SK-N-SH (cell line): ENCODE measurements at regions not wholly inside any gene's neighbourhood (a gene's known extent, or its start where the extent isn't known, plus 50 kb on each side); places are given as distances from the start of the nearest gene placed in this dataset.

Experiments
- CTCF ChIA-PET: fragments of 300-600, 350-600 bp; formaldehyde crosslinking; extraction: SDS; loops from one replicate; lab custom pipeline; 2021; lab: Yijun Ruan, JAX
- POLR2A ChIA-PET: fragments of 350-600 bp; sonication (Branson Sonifier 250); formaldehyde crosslinking; extraction: SDS; loops from one replicate; lab custom pipeline; 2020; ENCODE audit warnings: antibody characterized with exemption, inconsistent platforms; lab: Yijun Ruan, JAX
- DNase-seq: peaks from one replicate; pipeline ENCODE4 v3.0.0; 2012
- H2AFZ ChIP-seq: fragments of 200-600 bp; sonication (generic); 2 replicates; pipeline ENCODE4 v1.8.1; 2016; ENCODE audit warnings: antibody characterized with exemption, mild to moderate bottlenecking, low read depth
- H3F3A ChIP-seq: fragments of 200-600 bp; sonication (generic); replicated peaks from 2 replicates; pipeline ENCODE3; 2016; ENCODE audit warnings: antibody characterized with exemption, mild to moderate bottlenecking; ENCODE audit not compliant: insufficient read depth
- H3K27ac ChIP-seq, 2 experiments: fragments of 200-500 bp in 1 of 2; fragments of 200-600 bp in 1 of 2; sonication (Bioruptor generic) in 1 of 2; sonication (generic), shearing (Covaris generic) in 1 of 2; 2 replicates each; pipeline versions ENCODE4 v1.5.1 to v1.6.1; 2014 to 2016; ENCODE audit warnings: low read depth in 2 of 2, inconsistent platforms in 1 of 2, low read length in 1 of 2, mild to moderate bottlenecking in 1 of 2, mixed read lengths in 1 of 2
- H3K27me3 ChIP-seq: fragments of 200-600 bp; sonication (generic), shearing (Covaris generic); 2 replicates; pipeline ENCODE4 v1.6.1; 2016; ENCODE audit warnings: mixed run types; ENCODE audit not compliant: insufficient read depth
- H3K36me3 ChIP-seq, 2 experiments: fragments of 200-500 bp in 1 of 2; fragments of 200-600 bp in 1 of 2; sonication (Bioruptor generic) in 1 of 2; sonication (generic) in 1 of 2; replicated peaks in 1 of 2; 2 replicates each; pipeline versions ENCODE3 to v1.5.1; 2014 to 2016; ENCODE audit warnings: low read length in 1 of 2, mild to moderate bottlenecking in 1 of 2; ENCODE audit not compliant: insufficient read depth in 2 of 2, control insufficient read depth in 1 of 2
- H3K4me1 ChIP-seq, 2 experiments: fragments of 200-500 bp in 1 of 2; fragments of 200-600 bp in 1 of 2; sonication (Bioruptor generic) in 1 of 2; sonication (generic), shearing (Covaris generic) in 1 of 2; 2 replicates each; pipeline versions ENCODE4 v1.5.1 to v1.6.1; 2014 to 2016; ENCODE audit warnings: low read depth in 1 of 2, low read length in 1 of 2, mixed run types in 1 of 2; ENCODE audit not compliant: insufficient read depth in 2 of 2, control insufficient read depth in 1 of 2
- H3K4me2 ChIP-seq: fragments of 200-600 bp; sonication (generic), shearing (Covaris generic); 2 replicates; pipeline ENCODE4 v1.6.1; 2017; ENCODE audit warnings: mixed run types
- H3K4me3 ChIP-seq, 2 experiments: fragments of 200-500 bp in 1 of 2; fragments of 200-600 bp in 1 of 2; sonication (Bioruptor generic) in 1 of 2; sonication (generic), shearing (Covaris generic) in 1 of 2; 2 replicates each; pipeline versions ENCODE4 v1.5.1 to v1.8.1; 2014 to 2016; ENCODE audit warnings: low read depth in 2 of 2, inconsistent platforms in 1 of 2, low read length in 1 of 2, mild to moderate bottlenecking in 1 of 2, mixed read lengths in 1 of 2, moderate library complexity in 1 of 2
- H3K79me2 ChIP-seq: fragments of 200-600 bp; sonication (generic); 2 replicates; pipeline ENCODE4 v1.8.1; 2017; ENCODE audit warnings: mild to moderate bottlenecking; ENCODE audit not compliant: insufficient read depth
- H3K9ac ChIP-seq: fragments of 200-600 bp; sonication (generic); 2 replicates; pipeline ENCODE4 v1.6.1; 2017; ENCODE audit warnings: mixed run types
- H3K9me2 ChIP-seq: fragments of 200-600 bp; sonication (generic); 2 replicates; pipeline ENCODE4 v1.6.1; 2017; ENCODE audit warnings: mixed run types
- H3K9me3 ChIP-seq: fragments of 200-600 bp; sonication (generic); 2 replicates; pipeline ENCODE4 v1.6.1; 2017; ENCODE audit warnings: mixed run types, mild to moderate bottlenecking, moderate library complexity
- H4K20me1 ChIP-seq: fragments of 200-600 bp; sonication (generic); 2 replicates; pipeline ENCODE4 v1.6.1; 2017; ENCODE audit warnings: mild to moderate bottlenecking, mixed run types; ENCODE audit not compliant: insufficient read depth
- CHD2 ChIP-seq: fragments of 150-350 bp; IDR thresholded peaks from 2 replicates; pipeline ENCODE4 v1.6.1; 2018; ENCODE audit warnings: low read length; ENCODE audit not compliant: partially characterized antibody
- ELF1 ChIP-seq: IDR thresholded peaks from 2 replicates; pipeline ENCODE4 v1.4.0; 2012
- FOSL2 ChIP-seq: IDR thresholded peaks from 2 replicates; pipeline ENCODE4 v1.4.0; 2012; ENCODE audit warnings: low read depth, mild to moderate bottlenecking, moderate library complexity, borderline replicate concordance
- FOXJ3 ChIP-seq: sonication (generic); formaldehyde crosslinking; IDR thresholded peaks from 2 replicates; pipeline ENCODE4 v1.5.1; 2020; ENCODE audit warnings: mild to moderate bottlenecking, missing genetic modification reagents
- GABPA ChIP-seq: IDR thresholded peaks from 2 replicates; pipeline ENCODE4 v1.4.0; 2012; ENCODE audit warnings: low read depth, mild to moderate bottlenecking
- IRF3 ChIP-seq: fragments of 150-350 bp; IDR thresholded peaks from 2 replicates; pipeline ENCODE4 v1.6.1; 2016; ENCODE audit warnings: mild to moderate bottlenecking, low read depth, low read length
- JUND ChIP-seq: IDR thresholded peaks from 2 replicates; pipeline ENCODE4 v1.4.0; 2012
- MAX ChIP-seq: IDR thresholded peaks from 2 replicates; pipeline ENCODE4 v1.4.0; 2012; ENCODE audit warnings: low read depth
- MXI1 ChIP-seq: IDR thresholded peaks from 2 replicates; pipeline ENCODE4 v1.6.1; 2012; ENCODE audit warnings: mild to moderate bottlenecking, low read depth, low read length, improper control_type of control experiment
- POLR2AphosphoS5 ChIP-seq: IDR thresholded peaks from 2 replicates; pipeline ENCODE4 v1.6.1; 2012; ENCODE audit warnings: low read depth, low read length
- RXRA ChIP-seq: IDR thresholded peaks from 2 replicates; pipeline ENCODE4 v1.4.0; 2012; ENCODE audit warnings: low read depth, mild to moderate bottlenecking, borderline replicate concordance
- TAF1 ChIP-seq: IDR thresholded peaks from 2 replicates; pipeline ENCODE4 v1.6.1; 2012; ENCODE audit warnings: low read depth, mild to moderate bottlenecking, low read length, moderate library complexity, borderline replicate concordance
- TCF12 ChIP-seq: IDR thresholded peaks from 2 replicates; pipeline ENCODE4 v1.4.0; 2012
- TEAD4 ChIP-seq: IDR thresholded peaks from 2 replicates; pipeline ENCODE4 v1.4.0; 2012; ENCODE audit warnings: mild to moderate bottlenecking, borderline replicate concordance; ENCODE audit not compliant: insufficient read depth
- USF2 ChIP-seq: fragments of 150-350 bp; IDR thresholded peaks from 2 replicates; pipeline ENCODE4 v1.6.1; 2017; ENCODE audit warnings: antibody characterized with exemption, low read length, low read depth, borderline replicate concordance
- WGBS: methylation state at CpG from one replicate; pipeline ENCODE4 v1.1.6; 2017; ENCODE audit warnings: low lambda C conversion rate; 5-methylcytosine and 5-hydroxymethylcytosine counted together

- H3K9me2 ChIP-seq, result no peaks in the 10 kb centered on the region
- no peak overlapping the region for H2AFZ ChIP-seq
- H3K4me2 ChIP-seq, result no peak overlapping the region
- no peaks in the 10 kb centered on the region for H3K9me3 ChIP-seq
- H3K27me3 ChIP-seq, result no peaks in the 10 kb centered on the region
- H3K9ac ChIP-seq, result no peak overlapping the region
- H3K36me3 ChIP-seq, result no peaks in the 10 kb centered on the region
- POLR2A ChIA-PET, result no interaction called here
- no peaks in the 10 kb centered on the region for H3K4me1 ChIP-seq
- TF ChIP-seq GABPA (no peak), TEAD4 (no peak), FOSL2 (no peak), IRF3 (no peak), FOXJ3 (CRISPR knock-in tag) (no peak), MAX (no peak), MXI1 (no peak), RXRA (no peak), USF2 (no peak), POLR2AphosphoS5 (no peak), TCF12 (no peak), JUND (no peak), TAF1 (no peak), CHD2 (no peak), ELF1 (no peak)
- no peaks in the 10 kb centered on the region for H3F3A ChIP-seq
- H3K27ac ChIP-seq, result no peak overlapping the region
- 75% methylated on average over 4 of the region's 4 CpGs for WGBS
- H3K79me2 ChIP-seq, result no peaks in the 10 kb centered on the region
- H3K4me3 ChIP-seq, result no peak overlapping the region
- DNase-seq, result no peak
- no peaks in the 10 kb centered on the region for H4K20me1 ChIP-seq
- CTCF ChIA-PET, result interaction anchor here (1.2 kb wide), 1 partner anchor 10 kb away, joined by 3 read pairs; no protein-coding TSS in a partner anchor
Observed at GRCh38 chr5:6115852-6116251, 262.5 kb downstream of the MED10 start.

- POLR2A ChIA-PET, result no interaction called here
Observed at GRCh38 chr5:6112538-6112937, 265.8 kb downstream of the MED10 start.

More at GRCh38 chr5:6112538-6112937, 265.8 kb downstream of the MED10 start:
- no peaks in the 10 kb centered on the region; the same call in 1 of the 2 replicates for H3K9me3 ChIP-seq
- CTCF ChIA-PET, result no interaction called here
- H3K4me1 ChIP-seq, result no peaks in the 10 kb centered on the region
- no peaks in the 10 kb centered on the region for H4K20me1 ChIP-seq
- H2AFZ ChIP-seq, result no peak overlapping the region
- no peaks in the 10 kb centered on the region for H3F3A ChIP-seq
- no peaks in the 10 kb centered on the region for H3K9me2 ChIP-seq
- no peaks in the 10 kb centered on the region for H3K36me3 ChIP-seq
- H3K4me2 ChIP-seq, result no peak overlapping the region
- TF ChIP-seq CHD2 (no peak), MXI1 (no peak), POLR2AphosphoS5 (no peak), JUND (no peak), TAF1 (no peak)
- no peak overlapping the region for H3K4me3 ChIP-seq
- H3K79me2 ChIP-seq, result no peaks in the 10 kb centered on the region
- no peak for DNase-seq
- H3K27ac ChIP-seq, result no peak overlapping the region
- no peak overlapping the region for H3K9ac ChIP-seq
- H3K27me3 ChIP-seq, result no peaks in the 10 kb centered on the region
